A549 (cell line): ENCODE measurements at regions not wholly inside any gene's neighbourhood (a gene's known extent, or its start where the extent isn't known, plus 50 kb on each side); places are given as distances from the start of the nearest gene placed in this dataset.

Experiments used
- ATAC-seq, 2 experiments: fragments of 200-7000 bp in 1 of 2; fragments of >200 bp in 1 of 2; cut with Nextera tagmentation in 1 of 2; cut with Tn5 transposase in 1 of 2; 3 replicates each; pipeline versions ENCODE4 v1.8.0 to v1.9.1; 2018 to 2020; ENCODE audit warnings: mild to moderate bottlenecking in 1 of 2, moderate library complexity in 1 of 2
- CTCF ChIA-PET: fragments of 300-600 bp; sonication (Branson Sonifier 250); formaldehyde crosslinking; extraction: SDS; loops from one replicate; lab custom pipeline; 2021; ENCODE audit warnings: antibody characterized with exemption, inconsistent platforms; lab: Yijun Ruan, JAX
- POLR2A ChIA-PET: fragments of 350-600 bp; formaldehyde crosslinking; extraction: SDS; loops from one replicate; lab custom pipeline; 2021; ENCODE audit warnings: antibody characterized with exemption, inconsistent platforms; lab: Yijun Ruan, JAX
- DNase-seq, 2 experiments: peaks; one replicate each; pipeline versions ENCODE4 v3.0.0 to v3.0.0-alpha.2; 2011 to 2016; ENCODE audit warnings: low read depth in 1 of 2, low spot score in 1 of 2
- FAIRE-seq: peaks from 2 replicates; lab custom pipeline; 2011; peaks lifted over from hg19 to GRCh38; lab: Jason Lieb, UNC
- H3K27ac ChIP-seq, 2 experiments: fragments of >200 bp; sonication (Bioruptor Twin); formaldehyde crosslinking; 3 replicates each; pipeline ENCODE4 v1.5.1; 2016 to 2017
- H3K4me1 ChIP-seq: fragments of >200 bp; sonication (Bioruptor Twin); formaldehyde crosslinking; 3 replicates; pipeline ENCODE4 v1.6.1; 2016
- H3K4me2 ChIP-seq: fragments of >200 bp; sonication (Bioruptor Twin); formaldehyde crosslinking; 3 replicates; pipeline ENCODE4 v1.6.1; 2016
- H3K4me3 ChIP-seq: fragments of >200 bp; sonication (Bioruptor Twin); formaldehyde crosslinking; 3 replicates; pipeline ENCODE4 v1.5.1; 2016
- H3K9me3 ChIP-seq: fragments of >200 bp; sonication (Bioruptor Twin); formaldehyde crosslinking; 3 replicates; pipeline ENCODE4 v1.6.1; 2016
- BCL3 ChIP-seq: fragments of >200 bp; sonication (Bioruptor Twin); formaldehyde crosslinking; IDR thresholded peaks from 3 replicates; pipeline ENCODE4 v1.6.1; 2016
- CBX2 ChIP-seq: fragments of 200-600 bp; sonication (generic); IDR thresholded peaks from 2 replicates; pipeline ENCODE4 v1.6.1; 2016; ENCODE audit warnings: low read depth, mild to moderate bottlenecking, borderline replicate concordance
- CHD2 ChIP-seq: fragments of 150-350 bp; IDR thresholded peaks from 2 replicates; pipeline ENCODE4 v1.6.1; 2014; ENCODE audit warnings: low read length; ENCODE audit not compliant: partially characterized antibody
- CHD4 ChIP-seq: fragments of 200-600 bp; sonication (generic); IDR thresholded peaks from 2 replicates; pipeline ENCODE4 v1.6.1; 2016; ENCODE audit warnings: antibody characterized with exemption, mild to moderate bottlenecking, borderline replicate concordance
- EHMT2 ChIP-seq: fragments of 200-600 bp; sonication (generic); IDR thresholded peaks from 2 replicates; pipeline ENCODE4 v1.6.1; 2016; ENCODE audit warnings: antibody characterized with exemption, low read depth, mild to moderate bottlenecking, moderate library complexity
- FOXS1 ChIP-seq: fragments of 250-450 bp; sonication (Bioruptor Pico); IDR thresholded peaks from 2 replicates; pipeline ENCODE4 v1.5.0; 2020; ENCODE audit warnings: mild to moderate bottlenecking, moderate library complexity
- HES2 ChIP-seq: fragments of >200 bp; sonication (Bioruptor Twin); formaldehyde crosslinking; IDR thresholded peaks from 2 replicates; pipeline ENCODE4 v1.6.1; 2016
- HEYL ChIP-seq: fragments of 250-450 bp; sonication (Bioruptor Pico); IDR thresholded peaks from 2 replicates; pipeline ENCODE4 v1.8.0; 2021; ENCODE audit warnings: mild to moderate bottlenecking, moderate library complexity
- HMGXB4 ChIP-seq: fragments of 250-450 bp; sonication (Bioruptor Pico); IDR thresholded peaks from 2 replicates; pipeline ENCODE4 v1.5.0; 2021; ENCODE audit warnings: mild to moderate bottlenecking, moderate library complexity, borderline replicate concordance
- HOXA7 ChIP-seq: fragments of 250-450 bp; sonication (Bioruptor Pico); IDR thresholded peaks from 2 replicates; pipeline ENCODE4 v1.5.0; 2020; ENCODE audit warnings: mild to moderate bottlenecking, moderate library complexity
- HOXB13 ChIP-seq: fragments of 250-450 bp; sonication (Bioruptor Pico); IDR thresholded peaks from 2 replicates; pipeline ENCODE4 v1.5.0; 2020; ENCODE audit warnings: low read depth, mild to moderate bottlenecking, moderate library complexity
- KDM1A ChIP-seq: fragments of 200-600 bp; sonication (generic); IDR thresholded peaks from 2 replicates; pipeline ENCODE4 v1.6.1; 2016; ENCODE audit warnings: low read depth, mild to moderate bottlenecking
- KDM5A ChIP-seq: fragments of 200-600 bp; sonication (generic); IDR thresholded peaks from 2 replicates; pipeline ENCODE4 v1.6.1; 2016; ENCODE audit warnings: antibody characterized with exemption, mild to moderate bottlenecking
- MAFK ChIP-seq: fragments of 450-650 bp; IDR thresholded peaks from 2 replicates; pipeline ENCODE4 v1.6.1; 2014; ENCODE audit not compliant: partially characterized antibody
- MAZ ChIP-seq: fragments of 150-350 bp; IDR thresholded peaks from 2 replicates; pipeline ENCODE4 v1.6.1; 2014; ENCODE audit warnings: antibody characterized with exemption, low read depth, low read length, borderline replicate concordance
- MYC ChIP-seq: IDR thresholded peaks from 2 replicates; pipeline ENCODE4 v1.6.1; 2012; ENCODE audit warnings: mild to moderate bottlenecking, inconsistent platforms, low read length, improper control_type of control experiment, borderline replicate concordance
- NFE2L2 ChIP-seq: fragments of 150-350 bp; conservative IDR thresholded peaks from 2 replicates; pipeline ENCODE4 v1.6.1; 2014; ENCODE audit warnings: low read length
- NPAS2 ChIP-seq: fragments of 250-450 bp; sonication (Bioruptor Pico); IDR thresholded peaks from 2 replicates; pipeline ENCODE4 v1.8.0; 2022; ENCODE audit warnings: mild to moderate bottlenecking, moderate library complexity, borderline replicate concordance
- PHF8 ChIP-seq: fragments of 200-600 bp; sonication (generic); IDR thresholded peaks from 2 replicates; pipeline ENCODE4 v1.6.1; 2016; ENCODE audit warnings: low read depth, mild to moderate bottlenecking, antibody characterized with exemption, moderate library complexity, borderline replicate concordance
- POLR2AphosphoS2 ChIP-seq: conservative IDR thresholded peaks from 2 replicates; pipeline ENCODE4 v1.6.1; 2012; ENCODE audit warnings: low read length, improper control_type of control experiment, inconsistent platforms
- RAD21 ChIP-seq, 2 experiments: fragments of >200 bp in 1 of 2; sonication (Bioruptor Twin) in 1 of 2; formaldehyde crosslinking in 1 of 2; IDR thresholded peaks in 1 of 2; conservative IDR thresholded peaks in 1 of 2; 2 replicates in 1 of 2; 3 replicates in 1 of 2; pipeline ENCODE4 v1.6.1; 2012 to 2018; ENCODE audit warnings: inconsistent platforms in 1 of 2
- REST ChIP-seq: fragments of 200-600 bp; sonication (generic); IDR thresholded peaks from 2 replicates; pipeline ENCODE4 v1.6.1; 2016; ENCODE audit warnings: antibody characterized with exemption, mild to moderate bottlenecking, moderate library complexity
- RFX5 ChIP-seq: fragments of 450-650 bp; IDR thresholded peaks from 2 replicates; pipeline ENCODE4 v1.7.1; 2014; ENCODE audit warnings: antibody characterized with exemption, mild to moderate bottlenecking, moderate library complexity
- RNF2 ChIP-seq: fragments of 200-600 bp; sonication (generic); IDR thresholded peaks from 2 replicates; pipeline ENCODE4 v1.6.1; 2016; ENCODE audit warnings: low read depth, mild to moderate bottlenecking, antibody characterized with exemption, moderate library complexity, borderline replicate concordance
- SMC3 ChIP-seq: fragments of >200 bp; sonication (Bioruptor Twin); formaldehyde crosslinking; IDR thresholded peaks from 3 replicates; pipeline ENCODE4 v1.6.1; 2018; ENCODE audit warnings: inconsistent platforms
- TFCP2L1 ChIP-seq: fragments of 250-450 bp; sonication (Bioruptor Pico); IDR thresholded peaks from 2 replicates; pipeline ENCODE4 v1.5.0; 2021; ENCODE audit warnings: mild to moderate bottlenecking
- ZC3H11A ChIP-seq: fragments of 450-650 bp; IDR thresholded peaks from 2 replicates; pipeline ENCODE4 v1.6.1; 2014; ENCODE audit warnings: antibody characterized with exemption, mild to moderate bottlenecking
- WGBS: methylation state at CpG from one replicate; pipeline ENCODE4 v1.1.6; 2017; ENCODE audit errors: missing lambda C conversion rate; 5-methylcytosine and 5-hydroxymethylcytosine counted together
- TF ChIP-seq, protein P1 (sequence below): IDR thresholded peaks from 2 replicates; pipeline ENCODE4 v1.6.1; 2012
- TF ChIP-seq, protein P2 (sequence below): IDR thresholded peaks from 2 replicates; pipeline ENCODE4 v1.6.1; 2012

- no peaks in the 10 kb centered on the region for H3K4me1 ChIP-seq
- POLR2A ChIA-PET, result no interaction called here
- WGBS, result 67% methylated on average over 3 of the region's 3 CpGs
- no peak for ATAC-seq
- no peak overlapping the region for H3K4me3 ChIP-seq
- H3K4me2 ChIP-seq, result no peak overlapping the region
- H3K9me3 ChIP-seq, result no peaks in the 10 kb centered on the region
- no peak for FAIRE-seq
- H3K27ac ChIP-seq, result no peak overlapping the region
- CTCF ChIA-PET, result no interaction called here
- TF ChIP-seq HES2 (no peak), SMC3 (no peak), RNF2 (no peak), ZC3H11A (no peak), NFE2L2 (no peak), HOXB13 (no peak), NPAS2 (CRISPR knock-in tag) (no peak), CBX2 (no peak), RAD21 (conservative IDR thresholded peaks at IDR 0.05 in 1 of 2, IDR thresholded peaks at IDR 0.05 in 1 of 2) (no peak), KDM1A (no peak), REST (no peak), POLR2AphosphoS2 (no peak), MAZ (no peak), RFX5 (no peak), CHD4 (no peak), MYC (no peak), KDM5A (no peak), TFCP2L1 (CRISPR knock-in tag) (no peak), CHD2 (no peak)
- TF ChIP-seq, all 56 proteins: peak for 0
- no peak for DNase-seq
Observed at GRCh38 chr10:65808687-65809333, 1117.0 kb upstream of the LRRTM3 start.

DNA sequence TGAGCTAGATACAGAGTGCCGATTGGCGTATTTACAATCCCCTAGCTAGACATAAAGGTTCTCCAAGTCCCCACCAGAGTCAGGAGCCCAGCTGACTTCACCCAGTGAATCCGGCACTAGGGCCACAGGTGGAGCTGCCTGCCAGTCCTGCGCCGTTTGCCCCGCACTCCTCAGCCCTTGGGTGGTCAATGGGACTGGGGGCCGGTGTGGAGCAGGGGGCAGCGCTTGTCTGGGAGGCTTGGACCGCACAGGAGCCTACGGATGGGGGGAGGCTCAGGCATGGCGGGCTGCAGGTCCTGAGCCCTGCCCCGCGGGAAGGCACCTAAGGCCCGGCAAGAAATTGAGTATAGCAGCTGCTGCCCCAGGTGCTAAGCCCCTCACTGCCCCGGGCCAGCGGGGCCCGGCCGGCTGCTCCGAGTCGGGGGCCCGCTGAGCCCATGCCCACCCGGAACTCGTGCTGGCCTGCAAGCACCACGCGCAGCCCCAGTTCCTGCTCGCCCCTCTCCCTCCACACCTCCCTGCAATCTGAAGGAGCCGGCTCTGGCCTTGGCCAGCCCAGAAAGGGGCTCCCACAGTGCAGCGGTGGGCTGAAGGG lies 1113.8 kb upstream of the LRRTM3 start:
- DNase-seq (no peak), FAIRE-seq (no peak), ATAC-seq (no peak)
- CTCF ChIA-PET, result no interaction called here
- Histone ChIP-seq H3K4me1 (no peaks in the 10 kb centered on the region), H3K4me2 (no peak overlapping the region), H3K27ac (no peak overlapping the region), H3K4me3 (no peak overlapping the region), H3K9me3 (no peaks in the 10 kb centered on the region; the same call in 2 of the 3 replicates)
- 84% methylated on average over 14 of the region's 28 CpGs for WGBS
- POLR2A ChIA-PET, result no interaction called here
- TF ChIP-seq HES2 (no peak), MAFK (no peak), HMGXB4 (CRISPR knock-in tag) (no peak), EHMT2 (no peak), BCL3 (no peak), NPAS2 (CRISPR knock-in tag) (no peak), HOXA7 (CRISPR knock-in tag) (no peak), RNF2 (no peak), HEYL (CRISPR knock-in tag) (no peak), PHF8 (no peak), FOXS1 (CRISPR knock-in tag) (no peak)
- TF ChIP-seq, protein P1, sequence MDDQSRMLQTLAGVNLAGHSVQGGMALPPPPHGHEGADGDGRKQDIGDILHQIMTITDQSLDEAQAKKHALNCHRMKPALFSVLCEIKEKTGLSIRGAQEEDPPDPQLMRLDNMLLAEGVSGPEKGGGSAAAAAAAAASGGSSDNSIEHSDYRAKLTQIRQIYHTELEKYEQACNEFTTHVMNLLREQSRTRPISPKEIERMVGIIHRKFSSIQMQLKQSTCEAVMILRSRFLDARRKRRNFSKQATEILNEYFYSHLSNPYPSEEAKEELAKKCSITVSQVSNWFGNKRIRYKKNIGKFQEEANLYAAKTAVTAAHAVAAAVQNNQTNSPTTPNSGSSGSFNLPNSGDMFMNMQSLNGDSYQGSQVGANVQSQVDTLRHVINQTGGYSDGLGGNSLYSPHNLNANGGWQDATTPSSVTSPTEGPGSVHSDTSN, result no peak
- TF ChIP-seq, protein P2, sequence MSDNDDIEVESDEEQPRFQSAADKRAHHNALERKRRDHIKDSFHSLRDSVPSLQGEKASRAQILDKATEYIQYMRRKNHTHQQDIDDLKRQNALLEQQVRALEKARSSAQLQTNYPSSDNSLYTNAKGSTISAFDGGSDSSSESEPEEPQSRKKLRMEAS, result no peak
